ENCODE measurements at regions not wholly inside any gene's neighbourhood (a gene's known extent, or its start where the extent isn't known, plus 50 kb on each side); places are given as distances from the start of the nearest gene placed in this dataset.

DNA sequence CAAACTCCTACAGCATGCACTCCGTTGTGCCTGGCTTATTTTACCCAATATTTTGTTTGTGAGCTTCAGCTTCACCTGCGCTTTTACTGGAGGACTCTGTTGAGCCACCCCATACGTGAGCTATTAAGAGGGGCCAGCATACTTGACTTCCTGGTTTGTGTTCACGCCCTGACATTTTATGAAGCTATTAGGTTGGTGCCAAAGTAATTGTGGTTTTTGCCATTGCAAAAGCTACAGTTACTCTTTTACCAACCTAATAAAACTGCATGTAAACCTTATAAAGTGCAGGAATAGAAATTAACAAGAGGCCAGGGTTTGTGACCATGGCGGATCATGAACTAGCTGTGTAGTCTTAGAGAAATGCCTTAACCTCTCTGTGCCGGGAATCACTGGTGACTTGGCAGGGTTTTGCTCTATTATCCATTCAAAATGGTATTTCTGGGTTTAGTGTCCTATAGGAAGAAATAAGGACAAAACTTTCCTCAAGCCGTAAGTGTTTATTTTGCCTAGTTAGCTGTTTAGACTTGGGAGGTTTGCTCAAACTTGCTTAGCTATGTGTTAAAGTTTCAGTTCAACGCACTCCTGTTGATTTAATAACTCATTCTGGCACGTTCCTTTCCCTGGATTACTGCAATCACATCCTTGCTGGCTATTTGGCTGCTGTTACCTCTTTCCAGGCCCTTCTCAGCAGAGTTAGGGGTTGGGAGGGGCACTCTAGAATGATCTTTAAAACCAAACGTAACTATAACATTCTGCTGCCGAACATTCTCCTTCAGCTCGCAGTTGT, 1027.6 kb downstream of the BCL11B start:
- H2AFZ ChIP-seq (ENCODE audit: low read length), result no peak overlapping the region

DNA sequence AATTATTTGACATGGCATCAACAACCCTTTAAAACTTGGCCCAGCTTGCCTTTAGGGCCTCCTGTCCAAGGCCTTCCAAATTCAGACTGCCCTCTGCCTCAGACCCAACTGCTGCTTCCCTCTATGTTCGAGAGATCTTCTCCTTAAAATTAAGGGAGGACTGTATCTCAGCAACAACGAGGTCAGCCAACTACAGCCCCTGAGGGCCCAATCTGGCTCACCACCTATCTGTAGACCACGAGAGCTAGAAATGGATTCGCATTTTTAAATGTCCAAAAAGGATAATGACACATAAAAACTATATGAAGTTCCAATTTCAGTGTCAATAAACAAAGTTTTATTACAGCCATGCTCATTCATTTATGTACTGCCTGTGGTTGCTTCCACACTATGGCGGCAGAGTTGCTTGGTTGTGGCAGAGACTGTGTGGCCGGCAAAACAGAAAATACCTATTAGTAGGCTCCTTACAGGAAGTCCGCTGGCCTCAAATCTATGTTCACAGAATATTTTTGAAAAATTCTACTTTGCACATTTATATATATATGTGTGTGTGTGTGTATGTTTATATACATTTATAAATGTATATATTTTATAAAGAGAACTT, 1026.9 kb downstream of the BCL11B start:
- Histone ChIP-seq H3K36me3 (replicated peaks in 1 of 2; ENCODE audit: control insufficient read depth in 1 of 2, insufficient read depth in 2 of 2, low read length in 2 of 2) (no peaks in the 10 kb centered on the region), H3K9me3 (ENCODE audit: low read length) (peaks cover 19% of the 10 kb centered on the region; the same call in 1 of the 2 replicates), H3K4me2 (ENCODE audit: low read depth, low read length) (no peak overlapping the region), H3K4me3 (replicated peaks in 1 of 3; ENCODE audit: insufficient read depth in 1 of 3, low read depth in 2 of 3, low read length in 3 of 3) (no peak overlapping the region), H3K9ac (ENCODE audit: insufficient read depth, low read depth, low read length) (no peak overlapping the region), H2AFZ (ENCODE audit: low read length) (no peak overlapping the region), H4K20me1 (ENCODE audit: insufficient read depth, low read length) (no peaks in the 10 kb centered on the region), H3K4me1 (ENCODE audit: insufficient read depth, low read length) (no peaks in the 10 kb centered on the region), H3K79me2 (ENCODE audit: insufficient read depth, low read length) (no peaks in the 10 kb centered on the region), H3K27ac (ENCODE audit: extremely low read length, insufficient read depth, low read length) (no peak overlapping the region), H3K27me3 (ENCODE audit: control insufficient read depth in 1 of 2, insufficient read depth in 2 of 2, low read length in 2 of 2) (no peaks in the 10 kb centered on the region)
- CTCF ChIA-PET (ENCODE audit: low intra/inter-chr PET ratio, low total read pairs), result no interaction called here
- intact Hi-C loops (cut with micrococcal nuclease; ENCODE audit: unreplicated experiment), result no loop called here
- DNase-seq (ENCODE audit: low spot score) (no peak), FAIRE-seq (no peak), ATAC-seq (no peak)
- in situ Hi-C loops (cut with HindIII; ENCODE audit: extremely low pct_ligation_motif_present, low pct_unique_long_range_greater_than_20kb), result no loop called here
- WGBS (ENCODE audit: low lambda C conversion rate), result 37% methylated on average over 7 of the region's 7 CpGs
- no TSS peak for BruUV-seq (replicated peaks)
- POLR2A ChIA-PET, result no interaction called here
- TF ChIP-seq ZSCAN22 (CRISPR knock-in tag; IDR thresholded peaks at IDR 0.05), result no peak
- no peak for TF ChIP-seq RXRA (CRISPR knock-in tag; IDR thresholded peaks at IDR 0.05)
- TF ChIP-seq FIP1L1 (IDR thresholded peaks at IDR 0.05; ENCODE audit: borderline replicate concordance, insufficient read depth, low read depth, low read length), result no peak
- TF ChIP-seq, protein P1, sequence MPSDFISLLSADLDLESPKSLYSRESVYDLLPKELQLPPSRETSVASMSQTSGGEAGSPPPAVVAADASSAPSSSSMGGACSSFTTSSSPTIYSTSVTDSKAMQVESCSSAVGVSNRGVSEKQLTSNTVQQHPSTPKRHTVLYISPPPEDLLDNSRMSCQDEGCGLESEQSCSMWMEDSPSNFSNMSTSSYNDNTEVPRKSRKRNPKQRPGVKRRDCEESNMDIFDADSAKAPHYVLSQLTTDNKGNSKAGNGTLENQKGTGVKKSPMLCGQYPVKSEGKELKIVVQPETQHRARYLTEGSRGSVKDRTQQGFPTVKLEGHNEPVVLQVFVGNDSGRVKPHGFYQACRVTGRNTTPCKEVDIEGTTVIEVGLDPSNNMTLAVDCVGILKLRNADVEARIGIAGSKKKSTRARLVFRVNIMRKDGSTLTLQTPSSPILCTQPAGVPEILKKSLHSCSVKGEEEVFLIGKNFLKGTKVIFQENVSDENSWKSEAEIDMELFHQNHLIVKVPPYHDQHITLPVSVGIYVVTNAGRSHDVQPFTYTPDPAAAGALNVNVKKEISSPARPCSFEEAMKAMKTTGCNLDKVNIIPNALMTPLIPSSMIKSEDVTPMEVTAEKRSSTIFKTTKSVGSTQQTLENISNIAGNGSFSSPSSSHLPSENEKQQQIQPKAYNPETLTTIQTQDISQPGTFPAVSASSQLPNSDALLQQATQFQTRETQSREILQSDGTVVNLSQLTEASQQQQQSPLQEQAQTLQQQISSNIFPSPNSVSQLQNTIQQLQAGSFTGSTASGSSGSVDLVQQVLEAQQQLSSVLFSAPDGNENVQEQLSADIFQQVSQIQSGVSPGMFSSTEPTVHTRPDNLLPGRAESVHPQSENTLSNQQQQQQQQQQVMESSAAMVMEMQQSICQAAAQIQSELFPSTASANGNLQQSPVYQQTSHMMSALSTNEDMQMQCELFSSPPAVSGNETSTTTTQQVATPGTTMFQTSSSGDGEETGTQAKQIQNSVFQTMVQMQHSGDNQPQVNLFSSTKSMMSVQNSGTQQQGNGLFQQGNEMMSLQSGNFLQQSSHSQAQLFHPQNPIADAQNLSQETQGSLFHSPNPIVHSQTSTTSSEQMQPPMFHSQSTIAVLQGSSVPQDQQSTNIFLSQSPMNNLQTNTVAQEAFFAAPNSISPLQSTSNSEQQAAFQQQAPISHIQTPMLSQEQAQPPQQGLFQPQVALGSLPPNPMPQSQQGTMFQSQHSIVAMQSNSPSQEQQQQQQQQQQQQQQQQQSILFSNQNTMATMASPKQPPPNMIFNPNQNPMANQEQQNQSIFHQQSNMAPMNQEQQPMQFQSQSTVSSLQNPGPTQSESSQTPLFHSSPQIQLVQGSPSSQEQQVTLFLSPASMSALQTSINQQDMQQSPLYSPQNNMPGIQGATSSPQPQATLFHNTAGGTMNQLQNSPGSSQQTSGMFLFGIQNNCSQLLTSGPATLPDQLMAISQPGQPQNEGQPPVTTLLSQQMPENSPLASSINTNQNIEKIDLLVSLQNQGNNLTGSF (CRISPR knock-in tag; IDR thresholded peaks at IDR 0.05), result no peak

More for the DNA sequence above, 1027.6 kb downstream of the BCL11B start:
- Histone ChIP-seq H3K79me2 (ENCODE audit: insufficient read depth, low read length) (no peaks in the 10 kb centered on the region), H3K36me3 (replicated peaks in 1 of 2; ENCODE audit: control insufficient read depth in 1 of 2, insufficient read depth in 2 of 2, low read length in 2 of 2) (no peaks in the 10 kb centered on the region), H3K9me3 (ENCODE audit: low read length) (peaks cover 14% of the 10 kb centered on the region; the same call in 1 of the 2 replicates), H4K20me1 (ENCODE audit: insufficient read depth, low read length) (no peaks in the 10 kb centered on the region), H3K4me3 (replicated peaks in 1 of 3; ENCODE audit: insufficient read depth in 1 of 3, low read depth in 2 of 3, low read length in 3 of 3) (no peak overlapping the region), H3K4me2 (ENCODE audit: low read depth, low read length) (no peak overlapping the region), H3K9ac (ENCODE audit: insufficient read depth, low read depth, low read length) (no peak overlapping the region), H3K27me3 (ENCODE audit: control insufficient read depth in 1 of 2, insufficient read depth in 2 of 2, low read length in 2 of 2) (no peaks in the 10 kb centered on the region), H3K27ac (ENCODE audit: extremely low read length, insufficient read depth, low read length) (no peak overlapping the region), H3K4me1 (ENCODE audit: insufficient read depth, low read length) (no peaks in the 10 kb centered on the region)
- 17% methylated on average over 12 of the region's 12 CpGs for WGBS (ENCODE audit: low lambda C conversion rate)
- DNase-seq (ENCODE audit: low spot score) (no peak), ATAC-seq (no peak), FAIRE-seq (no peak)
- intact Hi-C loops (cut with micrococcal nuclease; ENCODE audit: unreplicated experiment), result no loop called here
- in situ Hi-C loops (cut with HindIII; ENCODE audit: extremely low pct_ligation_motif_present, low pct_unique_long_range_greater_than_20kb), result no loop called here
- no TSS peak for BruUV-seq (replicated peaks)
- ChIA-PET POLR2A (no interaction called here), CTCF (ENCODE audit: low intra/inter-chr PET ratio, low total read pairs) (no interaction called here)
- TF ChIP-seq, protein P2, sequence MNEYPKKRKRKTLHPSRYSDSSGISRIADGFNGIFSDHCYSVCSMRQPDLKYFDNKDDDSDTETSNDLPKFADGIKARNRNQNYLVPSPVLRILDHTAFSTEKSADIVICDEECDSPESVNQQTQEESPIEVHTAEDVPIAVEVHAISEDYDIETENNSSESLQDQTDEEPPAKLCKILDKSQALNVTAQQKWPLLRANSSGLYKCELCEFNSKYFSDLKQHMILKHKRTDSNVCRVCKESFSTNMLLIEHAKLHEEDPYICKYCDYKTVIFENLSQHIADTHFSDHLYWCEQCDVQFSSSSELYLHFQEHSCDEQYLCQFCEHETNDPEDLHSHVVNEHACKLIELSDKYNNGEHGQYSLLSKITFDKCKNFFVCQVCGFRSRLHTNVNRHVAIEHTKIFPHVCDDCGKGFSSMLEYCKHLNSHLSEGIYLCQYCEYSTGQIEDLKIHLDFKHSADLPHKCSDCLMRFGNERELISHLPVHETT (CRISPR knock-in tag; conservative IDR thresholded peaks at IDR 0.05), result no peak
- no peak for TF ChIP-seq KLF16 (CRISPR knock-in tag; IDR thresholded peaks at IDR 0.05)
- peak in 1 of 2 experiments; percentile 10; a peak in 1 of 4 replicates for TF ChIP-seq MAFK (conservative IDR thresholded peaks at IDR 0.05 in 1 of 2, IDR thresholded peaks at IDR 0.05 in 1 of 2; ENCODE audit: low read length in 2 of 2)
- no peak for TF ChIP-seq EHMT2 (IDR thresholded peaks at IDR 0.05; ENCODE audit: borderline replicate concordance, low read depth, low read length)

Measured in HepG2 (cell line).